GM21526 (cell line): ENCODE measurements at regions not wholly inside any gene's neighbourhood (a gene's known extent, or its start where the extent isn't known, plus 50 kb on each side); places are given as distances from the start of the nearest gene placed in this dataset.
"Not testable (repeated sequence)": the region's sequence is repeated elsewhere in the genome, so short reads cannot be mapped to it uniquely, and the experiment has no call there.

Experiments
- ATAC-seq: cut with Tn5 transposase; IDR thresholded peaks from one replicate; pipeline ENCODE4 v1.9.1; 2021; ENCODE audit warnings: moderate library complexity; ENCODE audit not compliant: unreplicated experiment, low FRiP score

- ATAC-seq, result no peak
Observed at GRCh38 chr7:39758234-39758970, 135.0 kb downstream of the RALA start.

GRCh38 chr7:39761449-39761848, 138.1 kb downstream of the RALA start:
- no peak for ATAC-seq

- not testable (repeated sequence) for ATAC-seq
Observed at GRCh38 chr7:39762466-39762865, 139.1 kb downstream of the RALA start.

GRCh38 chr7:39762881-39763280, 139.5 kb downstream of the RALA start:
- ATAC-seq, result not testable (repeated sequence)

- ATAC-seq, result not testable (repeated sequence)
Observed at GRCh38 chr7:39765833-39766232, 142.5 kb downstream of the RALA start.

GRCh38 chr7:39768439-39768838, 145.1 kb downstream of the RALA start:
- not testable (repeated sequence) for ATAC-seq

- ATAC-seq, result not testable (repeated sequence)
Observed at GRCh38 chr7:39774341-39774851, 151.0 kb downstream of the RALA start.

- ATAC-seq, result not testable (repeated sequence)
Observed at GRCh38 chr7:39781557-39781956, 158.2 kb downstream of the RALA start.

GRCh38 chr7:39786440-39786839, 163.1 kb downstream of the RALA start:
- ATAC-seq, result not testable (repeated sequence)

- not testable (repeated sequence) for ATAC-seq
Observed at GRCh38 chr7:39791035-39791434, 159.0 kb upstream of the CDK13 start.

GRCh38 chr7:39791911-39792310, 158.1 kb upstream of the CDK13 start:
- not testable (repeated sequence) for ATAC-seq

- ATAC-seq, result not testable (repeated sequence)
Observed at GRCh38 chr7:39793026-39793425, 157.0 kb upstream of the CDK13 start.

GRCh38 chr7:39793851-39794250, 156.2 kb upstream of the CDK13 start:
- ATAC-seq, result not testable (repeated sequence)

GRCh38 chr7:39796947-39797346, 153.1 kb upstream of the CDK13 start:
- not testable (repeated sequence) for ATAC-seq

- not testable (repeated sequence) for ATAC-seq
Observed at GRCh38 chr7:39798077-39798476, 152.0 kb upstream of the CDK13 start.

- ATAC-seq, result no peak
Observed at GRCh38 chr7:39808796-39809481, 141.1 kb upstream of the CDK13 start.

- no peak for ATAC-seq
Observed at GRCh38 chr7:39810204-39810642, 139.8 kb upstream of the CDK13 start.

GRCh38 chr7:39810710-39811109, 139.3 kb upstream of the CDK13 start:
- ATAC-seq, result no peak

- ATAC-seq, result no peak
Observed at GRCh38 chr7:39811161-39811614, 138.9 kb upstream of the CDK13 start.

- ATAC-seq, result no peak
Observed at GRCh38 chr7:39816462-39817060, 133.5 kb upstream of the CDK13 start.

GRCh38 chr7:39819514-39819913, 130.5 kb upstream of the CDK13 start:
- no peak for ATAC-seq
